HL-60 (cell line): ENCODE measurements at regions not wholly inside any gene's neighbourhood (a gene's known extent, or its start where the extent isn't known, plus 50 kb on each side); places are given as distances from the start of the nearest gene placed in this dataset.

Source experiments
- POLR2AphosphoS5 ChIP-seq: IDR thresholded peaks from 2 replicates; pipeline ENCODE4 v1.6.1; 2012; ENCODE audit warnings: low read depth
- TF ChIP-seq, protein P1 (sequence below): IDR thresholded peaks from one replicate; pipeline ENCODE4 v1.5.1; 2011; ENCODE audit warnings: low read length, control low read depth, inconsistent platforms; ENCODE audit not compliant: insufficient read depth

DNA sequence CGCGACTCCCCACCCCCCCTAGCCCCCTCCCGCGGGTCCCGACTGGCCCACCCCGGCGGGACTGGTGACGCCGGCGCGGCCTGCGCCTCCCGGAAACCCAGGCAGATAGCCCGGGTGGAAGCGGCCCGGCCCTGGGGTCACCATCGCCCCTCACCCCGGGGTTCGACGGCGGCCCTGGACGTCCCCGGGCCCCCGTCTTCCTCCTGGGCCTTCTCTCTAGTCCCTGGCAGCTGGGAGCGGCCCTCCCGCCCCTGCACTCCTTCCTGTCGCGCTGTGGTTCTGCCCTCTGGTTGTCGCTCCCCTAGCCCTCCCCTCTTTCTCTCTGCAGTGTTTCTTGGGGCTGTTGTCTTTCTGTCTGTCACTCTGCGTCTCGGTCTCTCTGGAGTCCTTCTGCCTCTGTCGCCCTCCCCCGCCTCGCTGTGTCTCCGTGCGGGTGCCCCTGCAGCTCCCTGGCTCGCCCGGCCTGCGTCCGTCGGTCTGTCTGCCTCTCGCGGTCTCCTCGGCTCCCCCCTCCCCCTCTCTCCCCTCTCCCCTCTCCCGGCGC lies 90.5 kb upstream of the PAX2 start:
- TF ChIP-seq, protein P1, sequence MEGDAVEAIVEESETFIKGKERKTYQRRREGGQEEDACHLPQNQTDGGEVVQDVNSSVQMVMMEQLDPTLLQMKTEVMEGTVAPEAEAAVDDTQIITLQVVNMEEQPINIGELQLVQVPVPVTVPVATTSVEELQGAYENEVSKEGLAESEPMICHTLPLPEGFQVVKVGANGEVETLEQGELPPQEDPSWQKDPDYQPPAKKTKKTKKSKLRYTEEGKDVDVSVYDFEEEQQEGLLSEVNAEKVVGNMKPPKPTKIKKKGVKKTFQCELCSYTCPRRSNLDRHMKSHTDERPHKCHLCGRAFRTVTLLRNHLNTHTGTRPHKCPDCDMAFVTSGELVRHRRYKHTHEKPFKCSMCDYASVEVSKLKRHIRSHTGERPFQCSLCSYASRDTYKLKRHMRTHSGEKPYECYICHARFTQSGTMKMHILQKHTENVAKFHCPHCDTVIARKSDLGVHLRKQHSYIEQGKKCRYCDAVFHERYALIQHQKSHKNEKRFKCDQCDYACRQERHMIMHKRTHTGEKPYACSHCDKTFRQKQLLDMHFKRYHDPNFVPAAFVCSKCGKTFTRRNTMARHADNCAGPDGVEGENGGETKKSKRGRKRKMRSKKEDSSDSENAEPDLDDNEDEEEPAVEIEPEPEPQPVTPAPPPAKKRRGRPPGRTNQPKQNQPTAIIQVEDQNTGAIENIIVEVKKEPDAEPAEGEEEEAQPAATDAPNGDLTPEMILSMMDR, result no peak
- TF ChIP-seq POLR2AphosphoS5, result no peak
